ENCODE measurements at regions not wholly inside any gene's neighbourhood (a gene's known extent, or its start where the extent isn't known, plus 50 kb on each side); places are given as distances from the start of the nearest gene placed in this dataset.
"Not testable (repeated sequence)": the region's sequence is repeated elsewhere in the genome, so short reads cannot be mapped to it uniquely, and the experiment has no call there.

- no peak for DNase-seq (ENCODE audit: low read depth, low spot score)
Observed at GRCh38 chr7:32648408-32649156, 153.3 kb downstream of the AVL9 start.

DNA sequence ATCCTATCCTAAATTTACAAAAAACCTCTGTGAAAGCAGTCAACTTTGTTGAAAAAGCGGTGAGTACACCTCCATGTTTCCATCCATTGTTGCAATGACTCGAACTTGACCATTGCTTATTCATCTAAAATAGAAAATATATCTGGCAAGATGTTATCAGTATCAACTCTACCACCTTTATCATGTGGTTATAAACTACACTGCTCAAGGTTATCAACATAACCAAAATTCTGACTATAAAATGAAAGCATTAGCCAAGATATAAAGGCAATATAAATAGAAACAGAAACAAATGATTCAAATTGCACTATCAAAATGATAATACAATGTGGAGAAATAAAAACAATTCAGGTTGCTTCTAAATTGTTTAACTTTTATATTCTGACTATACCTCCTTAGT, 150.0 kb downstream of the AVL9 start:
- not testable (repeated sequence) for DNase-seq (ENCODE audit: low read depth, low spot score)

DNA sequence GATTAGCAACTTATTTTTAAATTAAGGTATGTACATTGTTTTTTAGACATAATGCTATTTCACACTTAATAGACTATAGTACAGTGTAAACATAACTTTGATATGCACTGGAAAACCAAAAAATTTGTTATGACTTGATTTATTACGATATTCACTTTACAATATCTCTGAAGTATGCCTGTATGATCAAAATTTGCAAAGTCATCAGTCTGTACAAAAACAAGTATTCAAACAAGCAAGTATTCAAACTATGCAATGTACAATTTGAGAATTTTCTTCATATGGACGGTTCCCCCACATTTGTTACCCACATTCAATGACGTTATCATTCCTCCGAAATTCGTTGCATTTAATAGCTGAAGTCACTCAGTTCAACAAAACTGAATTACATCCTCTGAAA, 147.9 kb downstream of the AVL9 start:
- no peak for DNase-seq (ENCODE audit: low read depth, low spot score)

DNA sequence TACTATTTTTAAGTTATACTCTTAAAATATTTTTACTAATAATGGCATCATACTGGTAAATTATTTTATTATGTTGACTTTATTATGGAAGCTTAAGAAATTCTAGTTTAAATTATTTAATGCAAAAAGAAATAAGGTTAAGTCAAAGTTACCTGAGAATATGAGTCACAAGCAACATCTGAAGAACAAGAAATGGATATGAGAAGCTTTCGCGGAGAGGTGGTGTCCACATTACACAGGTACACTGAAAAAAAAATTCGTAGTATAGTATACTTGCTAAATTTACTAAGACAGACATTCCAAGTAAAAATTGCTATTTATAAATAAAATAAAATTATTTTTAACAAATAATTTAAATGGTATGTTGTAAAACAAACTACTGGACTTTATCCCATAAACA, 143.8 kb downstream of the AVL9 start:
- no peak for DNase-seq (ENCODE audit: low read depth, low spot score)

GRCh38 chr7:32638479-32639121, 143.3 kb downstream of the AVL9 start:
- DNase-seq (ENCODE audit: low read depth, low spot score) = not testable (repeated sequence)

All from astrocyte of the hippocampus (primary cell).